Trophoblast cell (in vitro differentiated cells and primary cell): ENCODE measurements at regions not wholly inside any gene's neighbourhood (a gene's known extent, or its start where the extent isn't known, plus 50 kb on each side); places are given as distances from the start of the nearest gene placed in this dataset.

ENCODE experiments used
- DNase-seq, 2 donors: peaks; one replicate each; pipeline ENCODE4 v3.0.0-alpha.2; 2016
- H2AFZ ChIP-seq: 2 replicates; pipeline ENCODE4 v1.6.1; 2013; ENCODE audit warnings: low read length, moderate library complexity, mild to moderate bottlenecking; ENCODE audit not compliant: insufficient read depth, poor library complexity
- H2AK5ac ChIP-seq: 2 replicates; pipeline ENCODE4 v1.6.1; 2013; ENCODE audit warnings: mild to moderate bottlenecking, low read length
- H2BK120ac ChIP-seq: 2 replicates; pipeline ENCODE4 v1.6.1; 2013; ENCODE audit warnings: low read length, mild to moderate bottlenecking, moderate library complexity; ENCODE audit not compliant: insufficient read depth, poor library complexity
- H2BK12ac ChIP-seq: 2 replicates; pipeline ENCODE4 v1.6.1; 2013; ENCODE audit warnings: mild to moderate bottlenecking, low read length, moderate library complexity
- H2BK5ac ChIP-seq: 2 replicates; pipeline ENCODE4 v1.6.1; 2013; ENCODE audit warnings: low read length, low read depth, moderate library complexity, mild to moderate bottlenecking; ENCODE audit not compliant: poor library complexity
- H3K14ac ChIP-seq: 2 replicates; pipeline ENCODE4 v1.6.1; 2013; ENCODE audit warnings: mild to moderate bottlenecking, low read length
- H3K18ac ChIP-seq: 2 replicates; pipeline ENCODE4 v1.6.1; 2013; ENCODE audit warnings: mild to moderate bottlenecking, low read length
- H3K23ac ChIP-seq: 2 replicates; pipeline ENCODE4 v1.6.1; 2013; ENCODE audit warnings: low read length
- H3K27ac ChIP-seq: 2 replicates; pipeline ENCODE4 v1.5.1; 2013; ENCODE audit warnings: low read depth, mild to moderate bottlenecking, inconsistent platforms, low read length, moderate library complexity
- H3K27me3 ChIP-seq: 2 replicates; pipeline ENCODE4 v1.6.1; 2013; ENCODE audit warnings: inconsistent platforms, mild to moderate bottlenecking, low read length, moderate library complexity; ENCODE audit not compliant: insufficient read depth
- H3K36me3 ChIP-seq, 2 experiments: 1 replicate in 1 of 2; 2 replicates in 1 of 2; pipeline ENCODE4 v1.6.1; 2013; ENCODE audit warnings: low read length in 2 of 2, mild to moderate bottlenecking in 2 of 2, moderate library complexity in 1 of 2; ENCODE audit not compliant: insufficient read depth in 2 of 2, control insufficient read depth in 1 of 2
- H3K4ac ChIP-seq: 2 replicates; pipeline ENCODE4 v1.6.1; 2013; ENCODE audit warnings: low read depth, mild to moderate bottlenecking, low read length, moderate library complexity
- H3K4me1 ChIP-seq, 2 experiments: 1 replicate in 1 of 2; 2 replicates in 1 of 2; pipeline ENCODE4 v1.6.1; 2013; ENCODE audit warnings: low read length in 2 of 2, mild to moderate bottlenecking in 2 of 2, moderate library complexity in 1 of 2; ENCODE audit not compliant: insufficient read depth in 2 of 2, control insufficient read depth in 1 of 2
- H3K4me2 ChIP-seq: 2 replicates; pipeline ENCODE4 v1.6.1; 2013; ENCODE audit warnings: inconsistent platforms, mild to moderate bottlenecking, low read length, moderate library complexity
- H3K4me3 ChIP-seq: 2 replicates; pipeline ENCODE4 v1.5.1; 2013; ENCODE audit warnings: mild to moderate bottlenecking, low read depth, low read length, inconsistent platforms
- H3K79me1 ChIP-seq: one replicate; pipeline ENCODE4 v1.6.1; 2013; ENCODE audit warnings: low read length
- H3K79me2 ChIP-seq: 2 replicates; pipeline ENCODE4 v1.6.1; 2013; ENCODE audit warnings: low read length, mild to moderate bottlenecking; ENCODE audit not compliant: control insufficient read depth, insufficient read depth, poor library complexity
- H3K9ac ChIP-seq: 2 replicates; pipeline ENCODE4 v1.6.1; 2013; ENCODE audit warnings: mild to moderate bottlenecking, low read length
- H3K9me3 ChIP-seq: 2 replicates; pipeline ENCODE4 v1.6.1; 2013; ENCODE audit warnings: low read depth, mild to moderate bottlenecking, control low read depth, inconsistent platforms, low read length; ENCODE audit not compliant: insufficient read depth
- H4K12ac ChIP-seq: 2 replicates; pipeline ENCODE4 v1.6.1; 2013; ENCODE audit warnings: low read depth, mild to moderate bottlenecking, low read length, moderate library complexity
- H4K8ac ChIP-seq: 2 replicates; pipeline ENCODE4 v1.6.1; 2013; ENCODE audit warnings: low read depth, mild to moderate bottlenecking, low read length, moderate library complexity
- H4K91ac ChIP-seq: one replicate; pipeline ENCODE4 v1.6.1; 2013; ENCODE audit warnings: low read depth, mild to moderate bottlenecking, low read length, moderate library complexity
- WGBS: extraction: QIAGEN DNeasy Blood & Tissue Kit; methylation state at CpG from one replicate; pipeline ENCODE4 v1.1.7; 2013; ENCODE audit warnings: missing lambda C conversion rate; ENCODE audit not compliant: insufficient read length, insufficient coverage; ENCODE audit errors: extremely low coverage; 5-methylcytosine and 5-hydroxymethylcytosine counted together

GRCh38 chr2:35408320-35408719, 947.3 kb upstream of the CRIM1 start:
- Histone ChIP-seq H3K14ac (no peak overlapping the region), H3K27ac (no peak overlapping the region), H3K36me3 (no peaks in the 10 kb centered on the region), H3K79me1 (no peaks in the 10 kb centered on the region), H3K79me2 (no peaks in the 10 kb centered on the region), H4K8ac (no peak overlapping the region), H3K4ac (no peak overlapping the region), H3K23ac (no peak overlapping the region), H3K4me3 (no peak overlapping the region), H2AK5ac (no peak overlapping the region), H3K27me3 (no peaks in the 10 kb centered on the region), H3K4me2 (no peak overlapping the region), H3K9ac (no peak overlapping the region), H2AFZ (no peak overlapping the region), H2BK120ac (no peak overlapping the region), H3K18ac (no peak overlapping the region), H2BK12ac (no peak overlapping the region), H4K91ac (no peak overlapping the region), H2BK5ac (no peak overlapping the region), H4K12ac (no peak overlapping the region), H3K4me1 (no peaks in the 10 kb centered on the region), H3K9me3 (no peaks in the 10 kb centered on the region)
- no peak for DNase-seq

- no peak overlapping the region for H2AK5ac ChIP-seq
- H4K12ac ChIP-seq: no peak overlapping the region
- H3K4me3 ChIP-seq: no peak overlapping the region
- H3K27ac ChIP-seq: no peak overlapping the region
- no peak overlapping the region for H4K91ac ChIP-seq
- H3K14ac ChIP-seq: no peak overlapping the region
- no peaks in the 10 kb centered on the region for H3K9me3 ChIP-seq
- no peak overlapping the region for H2BK5ac ChIP-seq
- no peaks in the 10 kb centered on the region for H3K79me2 ChIP-seq
- H3K36me3 ChIP-seq: no peaks in the 10 kb centered on the region
- no peak for DNase-seq
- H2BK12ac ChIP-seq: no peak overlapping the region
- no peak overlapping the region for H2BK120ac ChIP-seq
- WGBS: no CpG with 5 or more reads among the region's 22 CpGs
- no peak overlapping the region for H3K4me2 ChIP-seq
- no peak overlapping the region for H3K9ac ChIP-seq
- no peak overlapping the region for H4K8ac ChIP-seq
- no peak overlapping the region for H3K23ac ChIP-seq
- no peak overlapping the region for H2AFZ ChIP-seq
- H3K4ac ChIP-seq: no peak overlapping the region
- H3K27me3 ChIP-seq: no peaks in the 10 kb centered on the region
- no peak overlapping the region for H3K18ac ChIP-seq
- H3K79me1 ChIP-seq: no peaks in the 10 kb centered on the region
- H3K4me1 ChIP-seq: no peaks in the 10 kb centered on the region
These were observed 963.7 kb upstream of the CRIM1 start for GRCh38 chr2:35391736-35392442.

GRCh38 chr2:35378791-35379190, 976.8 kb upstream of the CRIM1 start:
- Histone ChIP-seq H4K8ac (no peak overlapping the region), H3K4me3 (no peak overlapping the region), H2BK120ac (no peak overlapping the region), H3K9ac (no peak overlapping the region), H3K79me2 (no peaks in the 10 kb centered on the region), H2BK12ac (no peak overlapping the region), H3K4ac (no peak overlapping the region), H3K27ac (no peak overlapping the region), H4K12ac (no peak overlapping the region), H3K27me3 (no peaks in the 10 kb centered on the region), H3K79me1 (no peaks in the 10 kb centered on the region), H2BK5ac (no peak overlapping the region), H3K23ac (no peak overlapping the region), H3K14ac (no peak overlapping the region), H3K4me1 (no peaks in the 10 kb centered on the region), H3K9me3 (no peaks in the 10 kb centered on the region), H2AFZ (no peak overlapping the region), H2AK5ac (no peak overlapping the region), H3K36me3 (no peaks in the 10 kb centered on the region), H3K4me2 (no peak overlapping the region), H4K91ac (no peak overlapping the region), H3K18ac (no peak overlapping the region)
- WGBS: no CpG with 5 or more reads among the region's 1 CpG
- DNase-seq: no peak

- no peak overlapping the region for H3K4me2 ChIP-seq
- no peak overlapping the region for H3K18ac ChIP-seq
- no peak overlapping the region for H3K9ac ChIP-seq
- no peak overlapping the region for H3K4ac ChIP-seq
- no peak overlapping the region for H3K23ac ChIP-seq
- no peak overlapping the region for H2AFZ ChIP-seq
- H3K4me3 ChIP-seq: no peak overlapping the region
- no peak overlapping the region for H2BK12ac ChIP-seq
- no peaks in the 10 kb centered on the region for H3K79me1 ChIP-seq
- no CpG with 5 or more reads among the region's 4 CpGs for WGBS
- H3K79me2 ChIP-seq: no peaks in the 10 kb centered on the region
- no peak for DNase-seq
- H4K8ac ChIP-seq: no peak overlapping the region
- H2AK5ac ChIP-seq: no peak overlapping the region
- H4K12ac ChIP-seq: no peak overlapping the region
- H2BK120ac ChIP-seq: no peak overlapping the region
- no peak overlapping the region for H3K14ac ChIP-seq
- no peaks in the 10 kb centered on the region for H3K4me1 ChIP-seq
- H3K9me3 ChIP-seq: peaks cover 2% of the 10 kb centered on the region
- no peak overlapping the region for H3K27ac ChIP-seq
- no peaks in the 10 kb centered on the region for H3K36me3 ChIP-seq
- H4K91ac ChIP-seq: no peak overlapping the region
- no peaks in the 10 kb centered on the region for H3K27me3 ChIP-seq
- H2BK5ac ChIP-seq: no peak overlapping the region
These were observed 980.7 kb upstream of the CRIM1 start for GRCh38 chr2:35374845-35375244.
